ENCODE measurements at regions not wholly inside any gene's neighbourhood (a gene's known extent, or its start where the extent isn't known, plus 50 kb on each side); places are given as distances from the start of the nearest gene placed in this dataset.

DNA sequence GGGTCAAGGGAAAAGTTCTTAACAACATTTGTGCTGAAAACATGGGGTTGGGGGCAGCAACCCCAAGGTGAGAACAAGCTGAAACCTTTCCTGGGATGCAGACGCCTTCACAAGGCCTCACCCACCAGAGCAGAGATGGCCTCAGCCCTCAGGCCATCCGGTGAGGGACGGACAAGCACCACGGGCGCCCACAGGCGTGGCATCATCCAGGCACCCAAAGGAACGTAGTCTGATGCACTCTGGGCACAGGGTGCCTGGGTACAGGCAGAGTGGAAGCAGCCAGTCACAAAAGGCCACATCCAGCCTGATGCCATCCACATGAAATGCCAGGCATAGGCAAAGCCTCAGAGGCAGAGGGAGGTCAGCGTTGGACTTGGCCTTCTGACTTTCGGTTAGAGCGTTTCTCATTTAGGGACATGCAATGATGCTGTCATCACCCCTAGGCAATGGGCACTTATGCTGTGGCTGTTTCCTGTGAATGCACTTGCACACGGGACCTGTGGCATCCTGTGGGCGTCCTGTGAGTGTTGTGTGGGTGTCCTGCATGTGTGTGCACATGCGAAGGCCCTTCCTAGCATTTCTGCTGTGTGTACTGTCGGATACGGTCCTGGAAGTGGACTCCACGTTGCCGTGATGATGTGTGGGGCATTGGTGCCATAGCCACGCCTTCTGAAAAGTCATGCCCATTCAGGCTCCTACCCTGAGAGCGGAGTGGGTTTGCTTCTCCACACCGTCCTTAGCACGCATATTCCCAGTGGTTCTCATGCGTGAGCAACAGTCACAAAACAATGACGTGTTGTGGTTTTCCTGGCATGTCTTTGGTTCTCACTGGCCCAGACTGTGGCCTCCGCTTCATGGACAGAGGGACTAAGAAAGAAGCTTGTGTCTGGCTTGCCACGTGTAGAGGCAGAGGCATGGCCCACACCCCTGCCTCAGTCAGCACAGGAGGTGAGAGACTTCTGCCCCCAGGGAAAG, 52.7 kb upstream of the ZNF469 start:
- Histone ChIP-seq H3K36me3 (ENCODE audit: control insufficient read depth in 2 of 2, insufficient read depth in 1 of 2, low read length in 2 of 2) (no peaks in the 10 kb centered on the region), H3K4me1 (ENCODE audit: control insufficient read depth, insufficient read depth, low read length) (no peaks in the 10 kb centered on the region), H3K27ac (ENCODE audit: extremely low read depth, low read depth, low read length) (no peak overlapping the region), H3K9me3 (ENCODE audit: control insufficient read depth, insufficient read depth, low read depth, low read length) (no peaks in the 10 kb centered on the region), H3K4me3 (ENCODE audit: low read depth, low read length) (no peak overlapping the region)
- CTCF ChIA-PET: no interaction called here
- POLR2A ChIA-PET: no interaction called here
- TF ChIP-seq ZFHX2 (tag by site-specific recombination; conservative IDR thresholded peaks at IDR 0.05) (peak; percentile 42), ZNF24 (tag by site-specific recombination; IDR thresholded peaks at IDR 0.05) (no peak)

DNA sequence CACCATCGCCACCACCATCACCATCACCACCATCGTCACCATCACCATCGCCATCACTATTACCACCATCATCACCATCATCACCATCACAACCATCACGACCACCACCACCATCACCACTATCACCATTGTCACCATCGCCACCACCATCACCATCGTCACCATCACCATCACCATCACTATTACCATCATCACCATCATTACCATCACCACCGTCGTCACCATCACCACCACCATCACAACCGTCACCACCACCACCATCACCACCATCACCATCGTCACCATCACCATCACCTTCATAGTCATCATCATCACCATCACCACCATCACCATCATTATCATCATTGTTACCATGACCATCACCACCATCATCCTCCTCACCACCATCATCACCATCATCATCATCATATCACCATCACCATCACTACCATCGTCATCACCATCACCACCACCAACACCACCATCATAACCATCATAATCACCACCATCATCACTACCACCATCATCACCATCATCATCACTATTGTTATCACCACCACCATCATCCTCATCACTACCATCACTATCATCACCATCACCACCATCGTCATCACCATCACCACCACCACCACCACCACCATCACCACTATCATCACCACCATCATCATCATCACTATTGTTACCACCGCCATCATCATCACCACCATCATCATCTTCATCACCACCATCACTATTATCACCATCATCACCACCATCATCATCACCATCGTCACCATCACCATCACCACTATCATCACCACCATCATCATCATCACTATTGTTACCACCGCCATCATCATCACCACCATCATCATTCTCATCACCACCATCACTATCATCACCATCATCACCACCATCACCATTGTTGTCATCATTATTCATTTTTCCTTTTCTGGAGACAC, 51.5 kb upstream of the ZNF469 start:
- CTCF ChIA-PET: interaction anchor here (1.0 kb wide), 1 partner anchor 45 kb away, joined by 3 read pairs; no protein-coding TSS in a partner anchor
- POLR2A ChIA-PET: no interaction called here
- H3K9me3 ChIP-seq (ENCODE audit: control insufficient read depth, insufficient read depth, low read depth, low read length): no peaks in the 10 kb centered on the region
- H3K4me1 ChIP-seq (ENCODE audit: control insufficient read depth, insufficient read depth, low read length): no peaks in the 10 kb centered on the region
- no peaks in the 10 kb centered on the region for H3K36me3 ChIP-seq (ENCODE audit: control insufficient read depth in 2 of 2, insufficient read depth in 1 of 2, low read length in 2 of 2)
- no peak overlapping the region for H3K27ac ChIP-seq (ENCODE audit: extremely low read depth, low read depth, low read length)
- H3K4me3 ChIP-seq (ENCODE audit: low read depth, low read length): no peak overlapping the region
- TF ChIP-seq ZBTB21 (tag by site-specific recombination; IDR thresholded peaks at IDR 0.05) (no peak), ZNF10 (tag by site-specific recombination; IDR thresholded peaks at IDR 0.05) (no peak; the same call in 1 of the 2 replicates), ZNF660 (tag by site-specific recombination; IDR thresholded peaks at IDR 0.05) (no peak), ZNF701 (tag by site-specific recombination; IDR thresholded peaks at IDR 0.05) (no peak; the same call in 1 of the 2 replicates), ZNF830 (tag by site-specific recombination; IDR thresholded peaks at IDR 0.05; ENCODE audit: low read depth) (no peak), ZNF416 (tag by site-specific recombination; IDR thresholded peaks at IDR 0.05) (0 out of 2 replicates have a peak, but pooled peaks have one; percentile 15), ZNF776 (tag by site-specific recombination; IDR thresholded peaks at IDR 0.05; ENCODE audit: borderline replicate concordance) (peak; percentile 65; the same call in 1 of the 2 replicates), ZNF558 (tag by site-specific recombination; IDR thresholded peaks at IDR 0.05) (no peak), ZNF544 (tag by site-specific recombination; IDR thresholded peaks at IDR 0.05) (no peak), OSR2 (tag by site-specific recombination; IDR thresholded peaks at IDR 0.05) (no peak), ZNF623 (tag by site-specific recombination; IDR thresholded peaks at IDR 0.05) (no peak), ZNF114 (tag by site-specific recombination; IDR thresholded peaks at IDR 0.05) (0 out of 2 replicates have a peak, but pooled peaks have one; percentile 32), ELK4 (IDR thresholded peaks at IDR 0.05; ENCODE audit: borderline replicate concordance, low read depth, low read length) (no peak), ZNF560 (tag by site-specific recombination; IDR thresholded peaks at IDR 0.05; ENCODE audit: borderline replicate concordance) (peak; percentile 33; the same call in 1 of the 2 replicates), ZNF362 (tag by site-specific recombination; IDR thresholded peaks at IDR 0.05) (no peak), ZNF488 (tag by site-specific recombination; IDR thresholded peaks at IDR 0.05) (0 out of 2 replicates have a peak, but pooled peaks have one; percentile 33)
- TF ChIP-seq, protein P1, sequence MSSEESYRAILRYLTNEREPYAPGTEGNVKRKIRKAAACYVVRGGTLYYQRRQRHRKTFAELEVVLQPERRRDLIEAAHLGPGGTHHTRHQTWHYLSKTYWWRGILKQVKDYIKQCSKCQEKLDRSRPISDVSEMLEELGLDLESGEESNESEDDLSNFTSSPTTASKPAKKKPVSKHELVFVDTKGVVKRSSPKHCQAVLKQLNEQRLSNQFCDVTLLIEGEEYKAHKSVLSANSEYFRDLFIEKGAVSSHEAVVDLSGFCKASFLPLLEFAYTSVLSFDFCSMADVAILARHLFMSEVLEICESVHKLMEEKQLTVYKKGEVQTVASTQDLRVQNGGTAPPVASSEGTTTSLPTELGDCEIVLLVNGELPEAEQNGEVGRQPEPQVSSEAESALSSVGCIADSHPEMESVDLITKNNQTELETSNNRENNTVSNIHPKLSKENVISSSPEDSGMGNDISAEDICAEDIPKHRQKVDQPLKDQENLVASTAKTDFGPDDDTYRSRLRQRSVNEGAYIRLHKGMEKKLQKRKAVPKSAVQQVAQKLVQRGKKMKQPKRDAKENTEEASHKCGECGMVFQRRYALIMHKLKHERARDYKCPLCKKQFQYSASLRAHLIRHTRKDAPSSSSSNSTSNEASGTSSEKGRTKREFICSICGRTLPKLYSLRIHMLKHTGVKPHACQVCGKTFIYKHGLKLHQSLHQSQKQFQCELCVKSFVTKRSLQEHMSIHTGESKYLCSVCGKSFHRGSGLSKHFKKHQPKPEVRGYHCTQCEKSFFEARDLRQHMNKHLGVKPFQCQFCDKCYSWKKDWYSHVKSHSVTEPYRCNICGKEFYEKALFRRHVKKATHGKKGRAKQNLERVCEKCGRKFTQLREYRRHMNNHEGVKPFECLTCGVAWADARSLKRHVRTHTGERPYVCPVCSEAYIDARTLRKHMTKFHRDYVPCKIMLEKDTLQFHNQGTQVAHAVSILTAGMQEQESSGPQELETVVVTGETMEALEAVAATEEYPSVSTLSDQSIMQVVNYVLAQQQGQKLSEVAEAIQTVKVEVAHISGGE (tag by site-specific recombination; conservative IDR thresholded peaks at IDR 0.05; ENCODE audit: low read depth): no peak
- TF ChIP-seq, protein P2, sequence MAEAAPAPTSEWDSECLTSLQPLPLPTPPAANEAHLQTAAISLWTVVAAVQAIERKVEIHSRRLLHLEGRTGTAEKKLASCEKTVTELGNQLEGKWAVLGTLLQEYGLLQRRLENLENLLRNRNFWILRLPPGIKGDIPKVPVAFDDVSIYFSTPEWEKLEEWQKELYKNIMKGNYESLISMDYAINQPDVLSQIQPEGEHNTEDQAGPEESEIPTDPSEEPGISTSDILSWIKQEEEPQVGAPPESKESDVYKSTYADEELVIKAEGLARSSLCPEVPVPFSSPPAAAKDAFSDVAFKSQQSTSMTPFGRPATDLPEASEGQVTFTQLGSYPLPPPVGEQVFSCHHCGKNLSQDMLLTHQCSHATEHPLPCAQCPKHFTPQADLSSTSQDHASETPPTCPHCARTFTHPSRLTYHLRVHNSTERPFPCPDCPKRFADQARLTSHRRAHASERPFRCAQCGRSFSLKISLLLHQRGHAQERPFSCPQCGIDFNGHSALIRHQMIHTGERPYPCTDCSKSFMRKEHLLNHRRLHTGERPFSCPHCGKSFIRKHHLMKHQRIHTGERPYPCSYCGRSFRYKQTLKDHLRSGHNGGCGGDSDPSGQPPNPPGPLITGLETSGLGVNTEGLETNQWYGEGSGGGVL (tag by site-specific recombination; IDR thresholded peaks at IDR 0.05): no peak
- TF ChIP-seq, protein P3, sequence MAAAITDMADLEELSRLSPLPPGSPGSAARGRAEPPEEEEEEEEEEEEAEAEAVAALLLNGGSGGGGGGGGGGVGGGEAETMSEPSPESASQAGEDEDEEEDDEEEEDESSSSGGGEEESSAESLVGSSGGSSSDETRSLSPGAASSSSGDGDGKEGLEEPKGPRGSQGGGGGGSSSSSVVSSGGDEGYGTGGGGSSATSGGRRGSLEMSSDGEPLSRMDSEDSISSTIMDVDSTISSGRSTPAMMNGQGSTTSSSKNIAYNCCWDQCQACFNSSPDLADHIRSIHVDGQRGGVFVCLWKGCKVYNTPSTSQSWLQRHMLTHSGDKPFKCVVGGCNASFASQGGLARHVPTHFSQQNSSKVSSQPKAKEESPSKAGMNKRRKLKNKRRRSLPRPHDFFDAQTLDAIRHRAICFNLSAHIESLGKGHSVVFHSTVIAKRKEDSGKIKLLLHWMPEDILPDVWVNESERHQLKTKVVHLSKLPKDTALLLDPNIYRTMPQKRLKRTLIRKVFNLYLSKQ (tag by site-specific recombination; IDR thresholded peaks at IDR 0.05; ENCODE audit: borderline replicate concordance): 0 out of 2 replicates have a peak, but pooled peaks have one; percentile 2
